ENCODE measurements at regions not wholly inside any gene's neighbourhood (a gene's known extent, or its start where the extent isn't known, plus 50 kb on each side); places are given as distances from the start of the nearest gene placed in this dataset.

GRCh38 chr15:47186075-47186474, 531.2 kb upstream of the SEMA6D start:
- Histone ChIP-seq H2BK20ac (ENCODE audit: low read depth, low read length, poor library complexity, severe bottlenecking) (no peak overlapping the region), H3K23ac (ENCODE audit: insufficient read length, low read depth, low read length) (no peak overlapping the region), H3K4me2 (ENCODE audit: insufficient read depth, insufficient read length, low read length) (no peak overlapping the region), H2AK5ac (ENCODE audit: insufficient read length, low read length) (no peak overlapping the region), H3K56ac (ENCODE audit: insufficient read length, low read depth, low read length) (no peak overlapping the region), H4K5ac (ENCODE audit: insufficient read length, low read depth, low read length) (no peak overlapping the region), H3K9me3 (ENCODE audit: control insufficient read depth, low read depth, low read length) (no peaks in the 10 kb centered on the region), H2BK12ac (ENCODE audit: insufficient read length, low read depth, low read length) (no peak overlapping the region), H2BK120ac (ENCODE audit: low read depth, low read length, poor library complexity, severe bottlenecking) (no peak overlapping the region), H3K14ac (ENCODE audit: insufficient read depth, low read length) (no peak overlapping the region), H4K8ac (replicated peaks; ENCODE audit: insufficient read length, low read depth, low read length) (no peak overlapping the region), H3K79me2 (ENCODE audit: insufficient read depth, low read length) (no peaks in the 10 kb centered on the region), H2BK15ac (ENCODE audit: low read depth, low read length) (no peak overlapping the region), H3K18ac (ENCODE audit: insufficient read length, low read depth, low read length) (no peak overlapping the region), H3K79me1 (ENCODE audit: insufficient read depth, low read depth, low read length, poor library complexity, severe bottlenecking) (no peaks in the 10 kb centered on the region), H3K4me1 (ENCODE audit: insufficient read depth, low read length) (peaks cover 2% of the 10 kb centered on the region; the same call in 1 of the 2 replicates), H2AFZ (ENCODE audit: low read length) (no peak overlapping the region), H4K20me1 (ENCODE audit: control insufficient read depth, insufficient read depth, insufficient read length) (no peaks in the 10 kb centered on the region), H2BK5ac (ENCODE audit: insufficient read length, low read length) (no peak overlapping the region), H3K9ac (ENCODE audit: extremely low read depth, insufficient read length, low read length) (no peak overlapping the region), H4K91ac (ENCODE audit: insufficient read length, low read depth, low read length) (no peak overlapping the region), H3K23me2 (ENCODE audit: insufficient read length, low read depth, low read length, poor library complexity, severe bottlenecking) (peaks cover 13% of the 10 kb centered on the region), H3T11ph (ENCODE audit: low read length) (no peak overlapping the region), H3K27ac (ENCODE audit: insufficient read length, low read depth, low read length) (no peak overlapping the region), H3K4ac (ENCODE audit: low read depth, low read length) (no peak overlapping the region), H3K27me3 (ENCODE audit: insufficient read depth, low read length) (peaks cover 36% of the 10 kb centered on the region; the same call in 1 of the 2 replicates)
- no peak overlapping the region for H3K27ac Mint-ChIP-seq
- H3K4me1 Mint-ChIP-seq: peaks cover 38 to 46% of the 10 kb centered on the region in 2 experiments
- DNase-seq: no peak
- no peak overlapping the region for H3K4me3 Mint-ChIP-seq
- WGBS (ENCODE audit: extremely low coverage, insufficient read length, low lambda C conversion rate): no CpG with 5 or more reads among the region's 3 CpGs
- peaks cover 0 to 1% of the 10 kb centered on the region in 2 experiments; a peak in 3 of 5 replicates for H3K9me3 Mint-ChIP-seq
- no peak for TF ChIP-seq CTCF (conservative IDR thresholded peaks at IDR 0.05)
- peaks cover 96% of the 10 kb centered on the region for H3K27me3 Mint-ChIP-seq (ENCODE audit: low read depth)
- H3K36me3 Mint-ChIP-seq (ENCODE audit: insufficient read depth in 1 of 3, low read depth in 3 of 3): no peaks in the 10 kb centered on the region; a peak in 1 of 7 replicates

All from H9 (cell line).